RWPE2 (cell line): ENCODE measurements at regions not wholly inside any gene's neighbourhood (a gene's known extent, or its start where the extent isn't known, plus 50 kb on each side); places are given as distances from the start of the nearest gene placed in this dataset.

Experiments
- ATAC-seq: fragments of 200-7000 bp; cut with Tn5 transposase; 3 replicates; pipeline ENCODE4 v1.9.1; 2021; ENCODE audit warnings: low read depth
- DNase-seq: peaks from one replicate; pipeline ENCODE4 v3.0.0-alpha.2; 2020; ENCODE audit warnings: low spot score
- H3K27ac ChIP-seq: fragments of 450-650 bp; 2 replicates; pipeline ENCODE4 v1.5.1; 2017; ENCODE audit warnings: mild to moderate bottlenecking; ENCODE audit not compliant: poor library complexity, severe bottlenecking
- H3K27me3 ChIP-seq: fragments of 250-450 bp; sonication (Bioruptor Pico); 2 replicates; pipeline ENCODE4 v1.5.1; 2021; ENCODE audit warnings: mild to moderate bottlenecking, moderate library complexity; ENCODE audit not compliant: insufficient read depth, poor library complexity, severe bottlenecking
- H3K36me3 ChIP-seq: fragments of 250-450 bp; sonication (Bioruptor Pico); 2 replicates; pipeline ENCODE4 v1.5.1; 2020; ENCODE audit warnings: low read depth, mild to moderate bottlenecking, moderate library complexity
- H3K4me1 ChIP-seq: fragments of 250-450 bp; sonication (Bioruptor Pico); 2 replicates; pipeline ENCODE4 v1.5.1; 2021; ENCODE audit warnings: mild to moderate bottlenecking, moderate library complexity; ENCODE audit not compliant: insufficient read depth, poor library complexity, severe bottlenecking
- H3K4me3 ChIP-seq: fragments of 250-450 bp; sonication (Bioruptor Pico); 2 replicates; pipeline ENCODE4 v1.5.1; 2021; ENCODE audit warnings: mild to moderate bottlenecking, moderate library complexity; ENCODE audit not compliant: severe bottlenecking
- H3K9me3 ChIP-seq: fragments of 250-450 bp; sonication (Bioruptor Pico); 2 replicates; pipeline ENCODE4 v1.5.1; 2021; ENCODE audit warnings: mild to moderate bottlenecking, moderate library complexity; ENCODE audit not compliant: severe bottlenecking
- TF ChIP-seq, protein P1 (sequence below): fragments of 450-650 bp; IDR thresholded peaks from one replicate; pipeline ENCODE4 v1.5.1; 2017; ENCODE audit warnings: mild to moderate bottlenecking, moderate library complexity; ENCODE audit not compliant: poor library complexity, severe bottlenecking

DNA sequence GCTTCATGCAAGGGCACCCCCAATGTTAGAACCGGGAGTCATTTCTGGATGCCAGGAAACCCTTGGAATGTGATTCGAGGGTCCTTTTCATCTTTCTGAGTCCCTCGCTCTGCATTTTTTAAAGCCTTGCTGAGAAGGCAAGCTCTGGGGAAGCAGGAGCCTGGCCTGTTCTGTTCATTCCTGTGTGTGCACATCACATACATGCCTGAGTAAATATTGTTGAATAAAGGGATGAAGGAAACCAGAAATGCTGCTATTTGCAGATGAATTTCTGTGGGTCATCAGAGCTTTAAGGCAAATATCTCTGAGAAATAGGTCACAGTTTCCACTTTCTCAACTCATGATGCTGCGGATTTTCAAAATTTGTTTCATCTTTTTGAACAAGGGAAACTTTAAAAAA, 170.1 kb downstream of the PAH start:
- ATAC-seq (no peak), DNase-seq (no peak)
- H3K27me3 ChIP-seq = no peaks in the 10 kb centered on the region
- H3K9me3 ChIP-seq = no peaks in the 10 kb centered on the region
- H3K36me3 ChIP-seq = no peaks in the 10 kb centered on the region
- TF ChIP-seq, protein P1, sequence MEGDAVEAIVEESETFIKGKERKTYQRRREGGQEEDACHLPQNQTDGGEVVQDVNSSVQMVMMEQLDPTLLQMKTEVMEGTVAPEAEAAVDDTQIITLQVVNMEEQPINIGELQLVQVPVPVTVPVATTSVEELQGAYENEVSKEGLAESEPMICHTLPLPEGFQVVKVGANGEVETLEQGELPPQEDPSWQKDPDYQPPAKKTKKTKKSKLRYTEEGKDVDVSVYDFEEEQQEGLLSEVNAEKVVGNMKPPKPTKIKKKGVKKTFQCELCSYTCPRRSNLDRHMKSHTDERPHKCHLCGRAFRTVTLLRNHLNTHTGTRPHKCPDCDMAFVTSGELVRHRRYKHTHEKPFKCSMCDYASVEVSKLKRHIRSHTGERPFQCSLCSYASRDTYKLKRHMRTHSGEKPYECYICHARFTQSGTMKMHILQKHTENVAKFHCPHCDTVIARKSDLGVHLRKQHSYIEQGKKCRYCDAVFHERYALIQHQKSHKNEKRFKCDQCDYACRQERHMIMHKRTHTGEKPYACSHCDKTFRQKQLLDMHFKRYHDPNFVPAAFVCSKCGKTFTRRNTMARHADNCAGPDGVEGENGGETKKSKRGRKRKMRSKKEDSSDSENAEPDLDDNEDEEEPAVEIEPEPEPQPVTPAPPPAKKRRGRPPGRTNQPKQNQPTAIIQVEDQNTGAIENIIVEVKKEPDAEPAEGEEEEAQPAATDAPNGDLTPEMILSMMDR = no peak
- no peaks in the 10 kb centered on the region for H3K4me1 ChIP-seq
- H3K4me3 ChIP-seq = no peak overlapping the region
- H3K27ac ChIP-seq = no peak overlapping the region

DNA sequence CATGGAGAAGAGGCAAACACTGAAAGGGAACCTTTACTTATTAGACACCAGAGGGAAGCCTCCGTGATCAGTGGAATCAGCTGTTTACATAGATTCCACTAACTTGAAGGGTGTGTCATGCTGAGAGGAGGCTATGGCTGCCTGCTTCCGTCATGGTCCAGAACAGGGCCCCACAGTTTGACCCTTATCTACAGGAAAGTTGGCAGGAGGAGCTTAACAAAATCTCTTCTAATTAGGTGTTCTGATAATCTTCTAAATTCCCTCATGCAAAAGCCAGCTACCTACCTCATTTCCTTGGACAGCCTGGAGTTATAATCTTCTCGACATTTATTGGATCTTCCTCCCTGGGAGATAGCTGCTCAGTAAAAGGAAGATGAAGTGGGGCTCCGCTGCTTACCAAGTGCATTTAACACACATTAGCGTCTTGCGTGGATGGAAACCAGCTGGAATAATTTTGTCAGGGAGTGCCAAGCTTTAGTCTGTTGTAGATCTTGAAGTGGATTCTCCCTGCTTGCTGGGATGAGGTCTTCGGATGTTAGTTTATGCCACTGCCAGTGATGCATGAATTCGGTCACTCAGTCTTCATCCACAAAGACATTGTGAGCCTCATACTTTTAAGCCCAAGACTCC, 171.0 kb downstream of the PAH start:
- H3K4me3 ChIP-seq = no peak overlapping the region
- H3K27me3 ChIP-seq = no peaks in the 10 kb centered on the region
- ATAC-seq = no peak
- H3K27ac ChIP-seq = no peak overlapping the region
- no peak for DNase-seq
- H3K9me3 ChIP-seq = no peaks in the 10 kb centered on the region
- TF ChIP-seq, protein P1 = no peak
- H3K36me3 ChIP-seq = no peaks in the 10 kb centered on the region
- no peaks in the 10 kb centered on the region for H3K4me1 ChIP-seq

DNA sequence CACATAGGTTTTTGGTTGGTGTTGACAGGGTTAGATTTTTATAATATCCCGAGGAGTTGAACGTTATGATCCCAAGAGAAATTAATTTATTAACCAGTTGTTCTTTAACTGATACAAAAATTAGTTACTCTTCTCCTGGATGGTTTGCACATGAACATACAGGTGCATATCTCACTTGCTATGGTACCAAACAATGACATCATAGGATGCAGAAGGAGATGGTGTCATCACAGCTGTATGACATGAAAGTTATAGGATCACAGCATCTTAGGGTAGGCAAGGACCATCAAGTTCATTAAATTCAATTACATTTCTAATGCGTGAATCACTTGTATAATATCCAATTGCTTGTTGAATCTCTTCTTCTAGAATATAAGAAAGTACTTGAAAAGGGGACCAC, 175.8 kb downstream of the PAH start:
- Histone ChIP-seq H3K36me3 (no peaks in the 10 kb centered on the region), H3K27me3 (no peaks in the 10 kb centered on the region), H3K27ac (no peak overlapping the region), H3K4me3 (no peak overlapping the region), H3K4me1 (no peaks in the 10 kb centered on the region), H3K9me3 (no peaks in the 10 kb centered on the region)
- TF ChIP-seq, protein P1 = no peak
- DNase-seq = no peak
- ATAC-seq = no peak

DNA sequence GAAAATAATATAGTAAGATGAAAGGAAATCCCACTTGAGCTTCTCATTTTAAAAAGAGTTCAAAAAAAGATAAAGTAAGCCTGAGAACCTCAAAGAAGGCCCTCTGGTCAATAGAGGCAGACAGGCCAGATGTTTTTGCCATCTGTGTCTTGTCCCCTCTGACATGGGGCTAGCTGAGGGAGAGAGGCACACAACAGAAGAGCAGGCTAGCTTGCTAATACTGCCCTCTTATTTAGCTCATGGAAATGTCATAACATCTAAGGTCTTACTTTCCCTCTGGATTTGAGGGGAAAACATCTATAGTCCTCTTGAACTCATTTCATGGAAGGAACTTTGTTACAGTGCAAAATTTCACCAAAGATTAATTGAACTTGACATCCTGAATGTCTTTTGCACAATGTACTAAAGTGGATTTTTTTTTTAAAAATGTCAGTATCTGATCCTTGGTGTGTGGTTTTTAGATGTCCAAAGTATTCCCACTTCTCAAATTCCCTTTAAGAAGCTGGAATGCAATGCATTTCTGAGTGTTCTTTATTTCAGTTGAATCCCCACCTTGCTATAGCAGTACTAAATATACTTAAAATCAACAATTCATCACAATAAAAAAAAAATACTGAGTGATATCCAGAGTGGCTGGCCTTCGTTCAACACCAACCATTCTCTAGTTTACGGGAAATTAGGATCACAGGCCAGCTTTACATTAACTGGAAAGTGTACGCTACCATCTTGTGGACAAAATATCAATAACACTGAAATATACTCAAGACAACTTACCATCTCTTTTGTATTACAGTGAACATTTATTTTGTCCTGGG, 176.7 kb downstream of the PAH start:
- Histone ChIP-seq H3K4me3 (no peak overlapping the region), H3K27ac (no peak overlapping the region), H3K36me3 (no peaks in the 10 kb centered on the region), H3K4me1 (no peaks in the 10 kb centered on the region), H3K27me3 (no peaks in the 10 kb centered on the region), H3K9me3 (no peaks in the 10 kb centered on the region)
- DNase-seq (no peak), ATAC-seq (0 out of 3 replicates have a peak, but pooled peaks have one; percentile 40)
- TF ChIP-seq, protein P1 = peak; percentile 46

DNA sequence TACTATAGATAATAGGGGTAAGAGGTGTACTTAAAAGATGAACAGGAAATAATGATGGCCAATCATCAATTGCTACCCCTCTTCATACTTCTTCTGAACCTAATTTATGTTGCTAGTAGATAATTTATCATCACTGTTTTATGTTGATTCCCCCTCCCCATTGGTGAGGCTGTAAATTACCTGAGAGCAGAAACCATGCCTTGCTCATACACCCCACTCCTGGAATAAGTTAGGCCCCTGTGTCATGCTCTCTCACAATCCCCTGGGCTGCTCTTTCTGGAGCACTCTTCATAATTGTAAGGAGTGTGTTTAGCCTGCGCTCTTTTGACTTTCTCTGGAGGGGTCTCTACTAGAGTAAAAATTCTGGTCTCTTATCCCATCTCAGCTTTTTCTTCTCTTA, 180.7 kb downstream of the PAH start:
- H3K36me3 ChIP-seq = no peaks in the 10 kb centered on the region
- DNase-seq (no peak), ATAC-seq (no peak)
- H3K27me3 ChIP-seq = no peaks in the 10 kb centered on the region
- TF ChIP-seq, protein P1 = no peak
- H3K4me3 ChIP-seq = no peak overlapping the region
- H3K4me1 ChIP-seq = no peaks in the 10 kb centered on the region
- H3K9me3 ChIP-seq = no peaks in the 10 kb centered on the region
- H3K27ac ChIP-seq = no peak overlapping the region
